SU-DHL-6 (cell line): ENCODE measurements at regions not wholly inside any gene's neighbourhood (a gene's known extent, or its start where the extent isn't known, plus 50 kb on each side); places are given as distances from the start of the nearest gene placed in this dataset.

ENCODE experiments used
- H2AFZ ChIP-seq: fragments of 200-600 bp; sonication (generic); 2 replicates; pipeline ENCODE4 v1.6.1; 2014; ENCODE audit warnings: low read depth, mild to moderate bottlenecking, moderate library complexity, mixed read lengths, antibody characterized with exemption, low read length; ENCODE audit not compliant: severe bottlenecking
- H3F3A ChIP-seq: fragments of 200-600 bp; shearing (Covaris generic); 2 replicates; pipeline ENCODE4 v1.6.0; 2016; ENCODE audit warnings: antibody characterized with exemption, mild to moderate bottlenecking; ENCODE audit not compliant: insufficient read depth
- H3K27ac ChIP-seq: fragments of 200-600 bp; sonication (generic); 2 replicates; pipeline ENCODE4 v1.5.1; 2016; ENCODE audit warnings: low read depth, mild to moderate bottlenecking, low read length, moderate library complexity, mixed read lengths
- H3K27me3 ChIP-seq: fragments of 200-600 bp; sonication (generic), shearing (Covaris generic); 2 replicates; pipeline ENCODE4 v1.6.0; 2014; ENCODE audit warnings: mild to moderate bottlenecking, low read length
- H3K36me3 ChIP-seq: fragments of 200-600 bp; sonication (generic); 2 replicates; pipeline ENCODE4 v1.6.1; 2014; ENCODE audit warnings: mild to moderate bottlenecking, low read length, mixed read lengths
- H3K4me2 ChIP-seq: fragments of 300-600, 200-600 bp; shearing (Covaris generic), sonication (generic); 2 replicates; pipeline ENCODE4 v1.6.0; 2014; ENCODE audit warnings: low read length, low read depth, mild to moderate bottlenecking; ENCODE audit not compliant: poor library complexity, severe bottlenecking
- H3K4me3 ChIP-seq: fragments of 200-600 bp; sonication (generic); 2 replicates; pipeline ENCODE4 v1.5.1; 2014; ENCODE audit warnings: antibody characterized with exemption, low read length, mild to moderate bottlenecking, mixed read lengths; ENCODE audit not compliant: insufficient read depth, poor library complexity, severe bottlenecking
- H3K79me2 ChIP-seq: fragments of 200-600 bp; sonication (generic); 2 replicates; pipeline ENCODE4 v1.6.1; 2014; ENCODE audit warnings: mild to moderate bottlenecking, low read length, moderate library complexity; ENCODE audit not compliant: insufficient read depth
- H3K9ac ChIP-seq: fragments of 200-600 bp; sonication (generic); 2 replicates; pipeline ENCODE4 v1.7.0; 2014; ENCODE audit warnings: mild to moderate bottlenecking, low read length
- H3K9me2 ChIP-seq: fragments of 200-600 bp; sonication (generic); replicated peaks from 2 replicates; pipeline ENCODE4 v1.6.1; 2014; ENCODE audit warnings: low read length; ENCODE audit not compliant: insufficient read depth
- H3K9me3 ChIP-seq: fragments of 200-600 bp; sonication (generic); 2 replicates; pipeline ENCODE4 v1.6.1; 2014; ENCODE audit warnings: low read length, mixed read lengths; ENCODE audit not compliant: insufficient read depth
- H4K20me1 ChIP-seq: fragments of 200-600 bp; sonication (generic); 2 replicates; pipeline ENCODE4 v1.6.1; 2014; ENCODE audit warnings: low read depth, mild to moderate bottlenecking, antibody characterized with exemption, low read length, moderate library complexity, mixed read lengths
- CTCF ChIP-seq: fragments of 200-600 bp; sonication (generic); IDR thresholded peaks from one replicate; pipeline ENCODE4 v1.5.1; 2017; ENCODE audit warnings: antibody characterized with exemption, mild to moderate bottlenecking, low read length, moderate library complexity; ENCODE audit not compliant: insufficient read depth, poor library complexity, severe bottlenecking
- EZH2phosphoT487 ChIP-seq: fragments of 200-600 bp; sonication (generic), shearing (Covaris generic); conservative IDR thresholded peaks from 2 replicates; pipeline ENCODE4 v1.6.1; 2018; ENCODE audit warnings: mild to moderate bottlenecking, antibody characterized with exemption, low read length, moderate library complexity, mixed read lengths

- Histone ChIP-seq H3K36me3 (no peaks in the 10 kb centered on the region), H3K4me3 (no peak overlapping the region), H2AFZ (no peak overlapping the region), H3K27ac (no peak overlapping the region), H3K9ac (no peak overlapping the region), H3K9me3 (no peaks in the 10 kb centered on the region), H3K4me2 (no peak overlapping the region), H3K27me3 (no peaks in the 10 kb centered on the region), H3K9me2 (no peaks in the 10 kb centered on the region), H3F3A (no peaks in the 10 kb centered on the region), H3K79me2 (no peaks in the 10 kb centered on the region), H4K20me1 (no peaks in the 10 kb centered on the region)
- TF ChIP-seq CTCF (no peak), EZH2phosphoT487 (no peak)
Observed at GRCh38 chr3:110753516-110753915, 318.1 kb upstream of the NECTIN3 start.

- H3K79me2 ChIP-seq, result no peaks in the 10 kb centered on the region
- no peak overlapping the region for H3K4me3 ChIP-seq
- H3F3A ChIP-seq, result no peaks in the 10 kb centered on the region
- H3K9ac ChIP-seq, result no peak overlapping the region
- no peak overlapping the region for H3K4me2 ChIP-seq
- H4K20me1 ChIP-seq, result no peaks in the 10 kb centered on the region
- H3K27ac ChIP-seq, result no peak overlapping the region
- no peaks in the 10 kb centered on the region for H3K27me3 ChIP-seq
- no peaks in the 10 kb centered on the region for H3K36me3 ChIP-seq
- TF ChIP-seq CTCF (no peak), EZH2phosphoT487 (no peak)
- no peaks in the 10 kb centered on the region for H3K9me2 ChIP-seq
- H2AFZ ChIP-seq, result no peak overlapping the region
- H3K9me3 ChIP-seq, result no peaks in the 10 kb centered on the region
Observed at GRCh38 chr3:110754212-110754916, 317.3 kb upstream of the NECTIN3 start.

- TF ChIP-seq EZH2phosphoT487, result no peak
- no peak for TF ChIP-seq CTCF
- no peak overlapping the region for H3K4me2 ChIP-seq
Observed at GRCh38 chr3:110755345-110755744, 316.3 kb upstream of the NECTIN3 start.

More at GRCh38 chr3:110755345-110755744, 316.3 kb upstream of the NECTIN3 start:
- Histone ChIP-seq H3K27me3 (no peaks in the 10 kb centered on the region), H3F3A (no peaks in the 10 kb centered on the region), H3K9me3 (no peaks in the 10 kb centered on the region), H4K20me1 (no peaks in the 10 kb centered on the region), H3K9me2 (no peaks in the 10 kb centered on the region), H3K27ac (no peak overlapping the region), H3K9ac (no peak overlapping the region), H3K36me3 (no peaks in the 10 kb centered on the region), H3K4me3 (no peak overlapping the region), H3K79me2 (no peaks in the 10 kb centered on the region), H2AFZ (no peak overlapping the region)
